GM12892 (cell line): ENCODE measurements at regions not wholly inside any gene's neighbourhood (a gene's known extent, or its start where the extent isn't known, plus 50 kb on each side); places are given as distances from the start of the nearest gene placed in this dataset.

ENCODE experiments used
- POLR2A ChIP-seq: IDR thresholded peaks from 2 replicates; pipeline ENCODE4 v1.6.1; 2011; ENCODE audit warnings: low read depth, low read length, control low read depth
- POLR2AphosphoS5 ChIP-seq: IDR thresholded peaks from 2 replicates; pipeline ENCODE4 v1.6.1; 2011; ENCODE audit warnings: low read depth, low read length, control low read depth
- TAF1 ChIP-seq: IDR thresholded peaks from 2 replicates; pipeline ENCODE4 v1.6.1; 2011; ENCODE audit warnings: low read depth, mild to moderate bottlenecking, control low read depth, low read length, borderline replicate concordance

DNA sequence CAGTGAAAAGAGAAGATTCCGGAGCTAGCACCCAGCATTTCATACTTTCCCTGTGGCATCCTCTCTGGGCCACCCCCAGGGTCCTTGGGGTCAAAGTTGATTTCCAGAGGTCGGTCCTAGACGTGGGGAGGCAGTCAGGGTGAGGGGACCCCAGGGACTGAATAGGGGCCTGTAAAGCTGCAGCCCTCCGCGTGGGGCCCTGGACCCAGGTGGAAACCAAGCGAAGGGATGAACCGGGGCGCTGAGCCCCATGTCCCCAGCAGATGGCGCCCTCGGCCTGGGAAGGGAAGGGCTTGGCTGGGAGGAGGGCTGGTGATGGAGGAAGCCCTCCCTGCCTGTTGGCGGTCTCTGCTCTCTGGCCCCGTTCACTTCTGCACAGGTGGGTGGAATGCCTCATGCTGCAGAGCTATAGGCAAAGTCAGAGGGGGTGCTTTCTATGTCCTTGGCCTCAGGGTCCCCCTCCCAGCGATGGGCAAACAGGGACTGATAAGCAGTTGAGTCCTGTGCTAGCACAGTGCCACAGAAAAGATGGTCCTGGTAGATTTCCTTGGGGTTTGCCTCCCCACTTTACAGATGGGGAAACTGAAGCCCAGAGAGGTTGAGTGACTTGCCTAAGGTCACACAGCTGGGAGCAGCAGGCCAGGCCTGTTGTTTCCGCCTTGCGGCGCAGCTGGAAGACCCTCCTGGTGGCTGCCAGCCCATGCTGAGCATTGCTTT is 163.4 kb upstream of the CIBAR2 start:
- TF ChIP-seq POLR2A: no peak
- no peak for TF ChIP-seq POLR2AphosphoS5
- no peak for TF ChIP-seq TAF1
